Uterus (tissue), 2 donors: ENCODE measurements at regions not wholly inside any gene's neighbourhood (a gene's known extent, or its start where the extent isn't known, plus 50 kb on each side); places are given as distances from the start of the nearest gene placed in this dataset.

Experiments
- POLR2A ChIP-seq, 2 donors: fragments of 450-650 bp; IDR thresholded peaks; one replicate each; pipeline ENCODE4 v1.6.1; 2016; ENCODE audit warnings: antibody characterized with exemption in 2 of 2, mild to moderate bottlenecking in 1 of 2, moderate library complexity in 1 of 2
- TF ChIP-seq, protein P1 (sequence below), 4 experiments: fragments of 200-600 bp in 2 of 4; fragments of 450-650 bp in 2 of 4; sonication (generic) in 2 of 4; IDR thresholded peaks; one replicate each; pipeline ENCODE4 v1.5.1; 2016 to 2019; ENCODE audit warnings: antibody characterized with exemption in 4 of 4, mild to moderate bottlenecking in 2 of 4, moderate library complexity in 1 of 4

GRCh38 chr9:95742821-95743220 lies 132.7 kb upstream of the ERCC6L2 start:
- TF ChIP-seq, protein P1, sequence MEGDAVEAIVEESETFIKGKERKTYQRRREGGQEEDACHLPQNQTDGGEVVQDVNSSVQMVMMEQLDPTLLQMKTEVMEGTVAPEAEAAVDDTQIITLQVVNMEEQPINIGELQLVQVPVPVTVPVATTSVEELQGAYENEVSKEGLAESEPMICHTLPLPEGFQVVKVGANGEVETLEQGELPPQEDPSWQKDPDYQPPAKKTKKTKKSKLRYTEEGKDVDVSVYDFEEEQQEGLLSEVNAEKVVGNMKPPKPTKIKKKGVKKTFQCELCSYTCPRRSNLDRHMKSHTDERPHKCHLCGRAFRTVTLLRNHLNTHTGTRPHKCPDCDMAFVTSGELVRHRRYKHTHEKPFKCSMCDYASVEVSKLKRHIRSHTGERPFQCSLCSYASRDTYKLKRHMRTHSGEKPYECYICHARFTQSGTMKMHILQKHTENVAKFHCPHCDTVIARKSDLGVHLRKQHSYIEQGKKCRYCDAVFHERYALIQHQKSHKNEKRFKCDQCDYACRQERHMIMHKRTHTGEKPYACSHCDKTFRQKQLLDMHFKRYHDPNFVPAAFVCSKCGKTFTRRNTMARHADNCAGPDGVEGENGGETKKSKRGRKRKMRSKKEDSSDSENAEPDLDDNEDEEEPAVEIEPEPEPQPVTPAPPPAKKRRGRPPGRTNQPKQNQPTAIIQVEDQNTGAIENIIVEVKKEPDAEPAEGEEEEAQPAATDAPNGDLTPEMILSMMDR (IDR thresholded peaks at IDR 0.05) = no peak
- TF ChIP-seq POLR2A (IDR thresholded peaks at IDR 0.05) = no peak
